Urinary bladder (tissue), 3 donors: ENCODE measurements at regions not wholly inside any gene's neighbourhood (a gene's known extent, or its start where the extent isn't known, plus 50 kb on each side); places are given as distances from the start of the nearest gene placed in this dataset.

Source experiments
- DNase-seq: peaks from one replicate; pipeline ENCODE4 v3.0.0-alpha.2; 2015; ENCODE audit errors: extremely low spot score
- H3K27ac ChIP-seq: one replicate; pipeline ENCODE4 v1.5.1; 2013; ENCODE audit warnings: low read depth, mild to moderate bottlenecking, moderate library complexity
- H3K36me3 ChIP-seq: one replicate; pipeline ENCODE4 v1.6.1; 2013; ENCODE audit warnings: mild to moderate bottlenecking, moderate library complexity; ENCODE audit not compliant: insufficient read depth
- H3K4me1 ChIP-seq: one replicate; pipeline ENCODE4 v1.6.1; 2013; ENCODE audit warnings: mild to moderate bottlenecking, moderate library complexity; ENCODE audit not compliant: insufficient read depth
- H3K4me3 ChIP-seq: one replicate; pipeline ENCODE4 v1.5.1; 2013; ENCODE audit warnings: low read depth, low read length
- WGBS: extraction: QIAGEN DNeasy Blood & Tissue Kit; methylation state at CpG from one replicate; pipeline ENCODE4 v1.1.7; 2013; 5-methylcytosine and 5-hydroxymethylcytosine counted together
- donor health status: healthy with polysubstance abuse.
- donor health status: healthy.

DNA sequence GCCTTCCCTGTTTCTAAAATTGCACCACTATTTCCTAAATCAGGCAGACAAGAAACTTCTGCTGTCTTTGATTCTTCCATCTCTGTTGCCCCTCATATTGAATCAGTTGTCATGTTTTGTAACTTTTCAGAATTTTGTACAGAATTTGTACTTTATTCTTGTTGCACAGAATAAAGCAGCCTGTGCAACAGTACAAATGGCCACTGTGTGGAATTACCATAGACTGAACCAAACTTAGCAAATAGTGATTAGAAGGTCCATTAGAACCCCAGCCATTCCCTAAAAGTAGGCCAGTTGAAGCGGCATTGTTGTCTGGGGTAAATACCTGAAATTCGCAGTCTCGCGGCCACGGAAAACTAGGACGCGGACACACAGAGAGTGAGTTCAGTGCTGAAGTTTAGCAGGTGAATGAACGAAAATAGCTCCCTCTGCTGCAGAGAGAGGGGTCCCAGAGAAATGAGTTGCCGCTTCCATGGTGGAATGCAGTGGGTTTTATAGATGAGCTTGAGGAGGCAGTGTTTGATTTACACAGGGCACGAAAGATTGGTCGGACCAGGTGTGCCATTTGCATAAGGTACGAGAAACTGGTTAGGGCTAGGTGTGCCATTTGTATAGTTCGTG is 71.8 kb downstream of the C4orf33 start:
- H3K4me3 ChIP-seq: no peak overlapping the region
- no peaks in the 10 kb centered on the region for H3K4me1 ChIP-seq
- H3K27ac ChIP-seq: no peak overlapping the region
- no peak for DNase-seq
- H3K36me3 ChIP-seq: no peaks in the 10 kb centered on the region
- 36% methylated on average over 13 of the region's 13 CpGs for WGBS

GRCh38 chr4:129172181-129172580 is 76.2 kb downstream of the C4orf33 start:
- DNase-seq: no peak
- no peak overlapping the region for H3K27ac ChIP-seq

DNA sequence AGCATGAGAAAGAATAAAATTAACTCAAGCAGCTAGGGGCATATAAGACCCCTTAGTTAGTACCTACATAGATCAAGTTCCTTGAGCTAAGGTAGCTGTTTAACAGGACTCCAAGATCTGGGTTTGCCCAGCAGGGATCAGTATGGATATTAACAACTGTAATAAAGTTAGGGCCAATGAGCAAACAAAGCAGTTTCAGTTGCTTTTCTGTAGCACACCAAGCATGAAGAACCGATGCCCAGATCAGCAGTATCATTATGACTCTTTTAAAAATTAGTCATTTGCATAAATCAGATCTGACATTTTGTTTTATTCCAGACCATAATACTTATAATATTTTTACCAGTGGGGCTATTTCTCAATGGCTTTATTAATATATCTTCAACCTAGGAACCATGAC is 80.9 kb downstream of the C4orf33 start:
- 87% methylated on average over 1 of the region's 1 CpG for WGBS
- H3K4me3 ChIP-seq: no peak overlapping the region
- no peak for DNase-seq
- H3K4me1 ChIP-seq: no peaks in the 10 kb centered on the region
- H3K27ac ChIP-seq: no peak overlapping the region
- no peaks in the 10 kb centered on the region for H3K36me3 ChIP-seq

More at GRCh38 chr4:129172181-129172580, 76.2 kb downstream of the C4orf33 start:
- H3K4me3 ChIP-seq: no peak overlapping the region
- no peaks in the 10 kb centered on the region for H3K36me3 ChIP-seq
- H3K4me1 ChIP-seq: no peaks in the 10 kb centered on the region

DNA sequence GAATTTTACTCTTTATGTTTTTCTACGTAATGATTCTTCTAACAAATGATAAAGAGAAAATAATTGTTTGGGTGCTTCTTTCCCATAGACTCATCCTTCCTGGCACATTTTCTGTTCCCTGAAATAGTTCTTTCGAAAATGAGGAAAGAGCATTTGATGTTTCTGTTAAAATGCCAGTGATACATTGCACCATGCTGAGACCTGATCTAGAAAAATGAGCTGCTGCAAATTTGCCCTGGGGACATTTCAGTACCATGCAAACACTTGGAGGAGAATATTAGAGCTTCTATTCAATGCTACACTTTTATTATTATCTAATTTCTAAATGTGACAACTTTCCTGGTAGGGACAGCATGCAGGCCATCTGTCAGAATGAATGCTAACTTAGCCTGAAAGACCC is 83.3 kb downstream of the C4orf33 start:
- 84% methylated on average over 2 of the region's 2 CpGs for WGBS
- DNase-seq: no peak
- Histone ChIP-seq H3K4me1 (no peaks in the 10 kb centered on the region), H3K4me3 (no peak overlapping the region), H3K36me3 (no peaks in the 10 kb centered on the region), H3K27ac (no peak overlapping the region)

GRCh38 chr4:129189630-129190029 is 93.7 kb downstream of the C4orf33 start:
- Histone ChIP-seq H3K36me3 (no peaks in the 10 kb centered on the region), H3K4me1 (no peaks in the 10 kb centered on the region), H3K4me3 (no peak overlapping the region), H3K27ac (no peak overlapping the region)
- DNase-seq: no peak
- WGBS: 77% methylated on average over 4 of the region's 4 CpGs

DNA sequence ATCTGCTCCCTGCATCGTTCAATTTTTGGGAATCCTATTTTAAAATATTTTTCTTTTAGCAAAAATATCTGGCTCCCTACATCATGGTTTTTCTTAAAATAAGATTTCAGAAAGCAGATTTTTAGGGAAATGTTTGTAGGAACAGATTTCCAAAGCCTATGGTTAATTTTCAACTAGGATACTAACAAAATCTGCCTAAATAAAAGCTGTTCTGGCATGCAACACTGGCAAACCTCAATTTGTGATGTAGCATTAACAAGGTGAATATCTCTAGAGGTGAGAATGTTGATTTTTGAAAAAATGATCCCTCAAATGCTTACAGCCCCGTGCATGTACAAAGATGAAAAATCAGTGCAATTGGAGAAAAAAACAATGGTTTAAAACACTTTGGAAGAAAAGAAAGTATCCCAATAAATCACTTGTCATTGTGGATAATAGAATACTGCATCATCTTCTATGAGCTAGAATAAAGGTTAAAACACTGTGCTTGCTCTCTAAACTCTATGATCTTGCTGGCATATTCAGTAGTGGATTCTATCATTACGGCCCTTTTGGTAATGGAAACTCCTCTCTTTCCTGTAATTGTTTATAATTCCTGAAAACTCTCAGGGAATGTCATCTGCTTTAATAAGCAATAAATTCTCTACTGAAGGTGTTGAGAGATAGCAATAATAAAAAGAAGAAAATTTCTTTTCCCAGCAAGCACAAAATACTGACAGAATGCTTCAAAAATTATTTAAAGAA is 97.6 kb downstream of the C4orf33 start:
- Histone ChIP-seq H3K4me1 (no peaks in the 10 kb centered on the region), H3K4me3 (no peak overlapping the region), H3K36me3 (no peaks in the 10 kb centered on the region), H3K27ac (no peak overlapping the region)
- 67% methylated on average over 3 of the region's 3 CpGs for WGBS
- DNase-seq: no peak

- no peak overlapping the region for H3K27ac ChIP-seq
- H3K36me3 ChIP-seq: no peaks in the 10 kb centered on the region
Observed at GRCh38 chr4:129208481-129208880, 112.5 kb downstream of the C4orf33 start.

DNA sequence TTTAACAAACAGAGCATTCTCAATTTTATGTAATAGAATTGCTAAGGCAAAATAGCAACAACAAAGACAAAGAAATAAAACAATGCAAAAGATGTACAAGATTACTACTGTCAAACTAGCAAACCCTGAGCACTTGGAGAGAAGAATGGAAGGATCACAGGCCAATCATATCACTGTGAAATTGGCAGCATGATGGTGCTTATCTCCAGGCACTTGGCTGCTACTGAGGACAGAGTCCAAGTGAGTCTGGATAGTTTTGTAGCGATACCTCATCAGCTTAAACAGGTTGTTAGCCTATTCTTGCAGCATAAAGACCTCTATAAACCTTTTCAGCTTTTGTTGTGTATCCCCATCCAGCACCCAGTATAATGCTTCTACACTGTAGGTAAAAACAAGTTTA is 117.7 kb downstream of the C4orf33 start:
- WGBS: 63% methylated on average over 1 of the region's 1 CpG
- no peaks in the 10 kb centered on the region for H3K4me1 ChIP-seq
- H3K36me3 ChIP-seq: no peaks in the 10 kb centered on the region
- H3K4me3 ChIP-seq: no peak overlapping the region
- DNase-seq: no peak
- H3K27ac ChIP-seq: no peak overlapping the region

More at GRCh38 chr4:129208481-129208880, 112.5 kb downstream of the C4orf33 start:
- no peak for DNase-seq
- Histone ChIP-seq H3K4me1 (no peaks in the 10 kb centered on the region), H3K4me3 (no peak overlapping the region)
- WGBS: 75% methylated on average over 3 of the region's 3 CpGs

GRCh38 chr4:129218360-129218759 is 122.4 kb downstream of the C4orf33 start:
- WGBS: 40% methylated on average over 4 of the region's 4 CpGs
- Histone ChIP-seq H3K36me3 (no peaks in the 10 kb centered on the region), H3K4me1 (no peaks in the 10 kb centered on the region), H3K27ac (no peak overlapping the region), H3K4me3 (no peak overlapping the region)
- no peak for DNase-seq

DNA sequence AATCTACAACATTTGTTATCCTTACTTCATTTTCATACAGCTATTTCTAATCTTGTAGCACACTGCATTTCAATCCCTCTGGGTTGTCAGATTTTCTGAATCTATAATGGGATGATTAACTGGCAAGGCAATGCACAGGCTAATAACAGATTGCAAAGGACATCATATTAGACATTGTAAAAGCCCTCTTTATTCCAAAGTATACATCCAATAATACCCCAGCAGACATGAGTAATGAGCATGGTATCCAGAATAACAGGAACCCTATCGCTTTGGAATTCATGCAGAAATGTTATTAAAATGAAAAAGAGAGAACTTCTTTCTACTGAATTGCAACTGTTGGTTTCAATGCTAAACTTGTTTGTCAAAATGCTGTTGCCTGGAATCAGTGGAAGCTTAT is 122.9 kb downstream of the C4orf33 start:
- Histone ChIP-seq H3K27ac (no peak overlapping the region), H3K4me1 (no peaks in the 10 kb centered on the region), H3K36me3 (no peaks in the 10 kb centered on the region), H3K4me3 (no peak overlapping the region)
- DNase-seq: no peak
- WGBS: 51% methylated on average over 1 of the region's 1 CpG

GRCh38 chr4:129220254-129220653 is 124.3 kb downstream of the C4orf33 start:
- H3K27ac ChIP-seq: no peak overlapping the region
- 95% methylated on average over 1 of the region's 1 CpG for WGBS
- no peaks in the 10 kb centered on the region for H3K4me1 ChIP-seq
- no peak overlapping the region for H3K4me3 ChIP-seq
- no peaks in the 10 kb centered on the region for H3K36me3 ChIP-seq
- no peak for DNase-seq

DNA sequence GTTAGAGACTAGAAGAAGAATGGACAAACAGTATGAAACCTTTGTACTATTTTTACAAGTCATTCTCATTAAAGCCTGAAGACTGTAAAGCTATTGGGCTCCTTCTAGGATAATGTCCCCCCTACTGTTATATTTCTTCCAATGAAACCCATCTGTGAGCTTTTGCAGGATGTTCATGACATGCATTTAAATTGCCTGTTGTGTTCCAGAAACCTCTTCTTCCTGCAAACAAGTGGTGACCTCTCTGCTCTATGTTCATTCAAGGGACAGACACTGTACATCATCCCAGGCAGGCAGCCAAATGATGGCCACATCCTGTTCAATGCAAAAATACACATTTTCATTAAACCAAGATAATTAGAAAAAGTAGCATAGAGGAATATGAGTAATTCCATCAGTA is 128.0 kb downstream of the C4orf33 start:
- Histone ChIP-seq H3K27ac (no peak overlapping the region), H3K36me3 (no peaks in the 10 kb centered on the region), H3K4me3 (no peak overlapping the region), H3K4me1 (no peaks in the 10 kb centered on the region)
- no peak for DNase-seq

DNA sequence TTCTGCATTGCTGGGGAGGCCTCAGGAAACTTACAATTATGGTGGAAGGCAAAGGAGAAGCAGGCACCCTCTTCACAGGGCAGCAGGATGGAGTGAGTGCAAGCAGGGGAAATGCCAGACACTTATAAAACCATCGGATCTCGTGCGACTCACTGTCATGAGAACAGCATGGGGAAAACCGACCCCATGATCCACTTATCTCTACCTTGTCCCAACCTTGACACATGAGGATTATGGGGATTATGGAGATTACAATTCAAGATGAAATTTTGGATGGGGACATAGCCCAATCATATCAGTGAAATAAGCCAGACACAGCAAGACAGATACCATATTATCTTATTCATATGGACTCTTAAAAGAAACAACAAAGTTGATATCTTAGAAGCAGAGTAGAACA is 134.9 kb downstream of the C4orf33 start:
- 38% methylated on average over 4 of the region's 4 CpGs for WGBS
- Histone ChIP-seq H3K27ac (no peak overlapping the region), H3K4me1 (no peaks in the 10 kb centered on the region), H3K4me3 (no peak overlapping the region), H3K36me3 (no peaks in the 10 kb centered on the region)
- DNase-seq: no peak

DNA sequence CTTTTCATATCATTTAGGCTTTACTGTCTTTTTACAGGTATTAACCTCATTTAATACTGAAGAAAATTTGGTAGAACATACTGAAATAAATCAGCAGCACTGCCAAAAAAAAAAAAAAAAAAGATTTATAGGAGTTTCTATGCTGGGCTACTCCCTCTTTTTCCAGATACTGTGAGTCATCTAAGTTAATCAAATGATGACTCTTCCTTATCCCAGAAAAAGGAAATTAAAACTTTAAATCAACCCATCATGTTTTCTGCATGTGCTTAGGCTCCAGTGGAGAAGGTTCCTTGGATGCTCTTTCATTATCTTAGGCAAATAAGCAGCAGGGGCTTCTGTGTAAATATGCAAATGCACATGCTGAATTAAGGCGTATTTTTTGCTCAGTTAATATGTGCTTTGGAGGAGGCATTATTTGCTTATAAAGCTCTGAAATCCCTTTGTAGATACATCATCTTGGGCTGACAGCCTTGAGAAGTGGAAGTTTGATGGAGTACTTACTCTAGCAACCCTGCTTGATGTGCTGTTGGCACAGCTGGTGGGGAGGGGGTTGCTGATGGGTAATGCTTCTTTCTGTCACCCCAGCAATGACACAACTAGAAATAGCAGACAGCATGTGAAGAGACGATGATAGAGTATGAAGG is 136.1 kb downstream of the C4orf33 start:
- Histone ChIP-seq H3K4me3 (no peak overlapping the region), H3K4me1 (no peaks in the 10 kb centered on the region), H3K36me3 (no peaks in the 10 kb centered on the region), H3K27ac (no peak overlapping the region)
- no peak for DNase-seq
- WGBS: 73% methylated on average over 2 of the region's 2 CpGs
